Liver (tissue), 8 donors: ENCODE measurements at regions not wholly inside any gene's neighbourhood (a gene's known extent, or its start where the extent isn't known, plus 50 kb on each side); places are given as distances from the start of the nearest gene placed in this dataset.

Source experiments
- DNase-seq: peaks from one replicate; pipeline ENCODE4 v3.0.0-alpha.2; 2017; ENCODE audit warnings: low spot score
- H3K27ac ChIP-seq, 2 donors: one replicate each; pipeline ENCODE4 v1.7.0; 2013; ENCODE audit warnings: inconsistent platforms in 2 of 2, low read length in 2 of 2, control low read depth in 1 of 2, low read depth in 1 of 2, mild to moderate bottlenecking in 1 of 2
- H3K27me3 ChIP-seq, 4 donors: one replicate each; pipeline versions ENCODE4 v1.6.1 to v1.7.0; 2013; ENCODE audit warnings: low read length in 3 of 4, inconsistent platforms in 1 of 4, mild to moderate bottlenecking in 1 of 4, moderate library complexity in 1 of 4; ENCODE audit not compliant: control insufficient read depth in 4 of 4, insufficient read depth in 4 of 4
- H3K36me3 ChIP-seq, 4 donors: one replicate each; pipeline versions ENCODE4 v1.6.1 to v1.7.0; 2013; ENCODE audit warnings: low read length in 3 of 4, mild to moderate bottlenecking in 3 of 4, low read depth in 1 of 4, moderate library complexity in 1 of 4; ENCODE audit not compliant: control insufficient read depth in 4 of 4, insufficient read depth in 3 of 4
- H3K4me1 ChIP-seq, 4 donors: one replicate each; pipeline versions ENCODE4 v1.6.1 to v1.7.0; 2013; ENCODE audit warnings: low read length in 3 of 4, mild to moderate bottlenecking in 3 of 4, moderate library complexity in 1 of 4; ENCODE audit not compliant: control insufficient read depth in 4 of 4, insufficient read depth in 4 of 4
- H3K4me3 ChIP-seq, 3 donors: one replicate each; pipeline versions ENCODE4 v1.6.1 to v1.7.0; 2013; ENCODE audit warnings: low read length in 3 of 3, control low read depth in 1 of 3, low read depth in 1 of 3, mild to moderate bottlenecking in 1 of 3
- H3K9ac ChIP-seq, 2 donors: one replicate each; pipeline ENCODE4 v1.7.0; 2013; ENCODE audit warnings: low read length in 2 of 2, mild to moderate bottlenecking in 2 of 2, moderate library complexity in 2 of 2, control low read depth in 1 of 2, low read depth in 1 of 2
- H3K9me3 ChIP-seq, 4 donors: one replicate each; pipeline versions ENCODE4 v1.6.1 to v1.7.0; 2013; ENCODE audit warnings: low read length in 3 of 4; ENCODE audit not compliant: control insufficient read depth in 4 of 4
- EGR1 ChIP-seq, 2 donors: IDR thresholded peaks; 2 replicates each; pipeline ENCODE4 v1.6.1; 2016 to 2018; ENCODE audit warnings: antibody characterized with exemption in 2 of 2, low read depth in 2 of 2
- FOXA1 ChIP-seq: IDR thresholded peaks from 2 replicates; pipeline ENCODE4 v1.6.1; 2016; ENCODE audit warnings: antibody characterized with exemption
- FOXA2 ChIP-seq: IDR thresholded peaks from 2 replicates; pipeline ENCODE4 v1.6.1; 2016; ENCODE audit warnings: antibody characterized with exemption
- GABPA ChIP-seq, 2 donors: IDR thresholded peaks in 1 of 2; conservative IDR thresholded peaks in 1 of 2; 2 replicates each; pipeline ENCODE4 v1.6.1; 2016; ENCODE audit warnings: antibody characterized with exemption in 2 of 2, mild to moderate bottlenecking in 1 of 2, moderate library complexity in 1 of 2
- HNF4A ChIP-seq, 2 donors: conservative IDR thresholded peaks; 2 replicates each; pipeline ENCODE4 v1.6.1; 2016; ENCODE audit warnings: antibody characterized with exemption in 2 of 2, mild to moderate bottlenecking in 2 of 2
- HNF4G ChIP-seq: IDR thresholded peaks from 2 replicates; pipeline ENCODE4 v1.6.1; 2016; ENCODE audit warnings: antibody characterized with exemption
- JUND ChIP-seq, 2 donors: IDR thresholded peaks; 2 replicates each; pipeline ENCODE4 v1.6.1; 2016; ENCODE audit warnings: antibody characterized with exemption in 2 of 2
- RAD21 ChIP-seq, 2 donors: IDR thresholded peaks; 2 replicates each; pipeline ENCODE4 v1.6.1; 2016; ENCODE audit warnings: antibody characterized with exemption in 2 of 2, mild to moderate bottlenecking in 2 of 2
- REST ChIP-seq: IDR thresholded peaks from 2 replicates; pipeline ENCODE4 v1.6.1; 2016; ENCODE audit warnings: antibody characterized with exemption, mild to moderate bottlenecking
- RXRA ChIP-seq, 2 donors: IDR thresholded peaks; 2 replicates each; pipeline ENCODE4 v1.6.1; 2017 to 2018; ENCODE audit warnings: antibody characterized with exemption in 2 of 2, mild to moderate bottlenecking in 1 of 2
- SP1 ChIP-seq: IDR thresholded peaks from 2 replicates; pipeline ENCODE4 v1.6.1; 2018; ENCODE audit warnings: antibody characterized with exemption, mild to moderate bottlenecking
- TAF1 ChIP-seq: conservative IDR thresholded peaks from 2 replicates; pipeline ENCODE4 v1.6.1; 2016; ENCODE audit warnings: antibody characterized with exemption, mild to moderate bottlenecking
- YY1 ChIP-seq: IDR thresholded peaks from 2 replicates; pipeline ENCODE4 v1.6.1; 2016; ENCODE audit warnings: antibody characterized with exemption, mild to moderate bottlenecking
- WGBS: extraction: QIAGEN DNeasy Blood & Tissue Kit; methylation state at CpG from one replicate; pipeline ENCODE4 v1.1.7; 2013; 5-methylcytosine and 5-hydroxymethylcytosine counted together
- TF ChIP-seq, protein P1 (sequence below): IDR thresholded peaks from 2 replicates; pipeline ENCODE4 v1.6.1; 2016; ENCODE audit warnings: antibody characterized with exemption
- TF ChIP-seq, protein P2 (sequence below): IDR thresholded peaks from 2 replicates; pipeline ENCODE4 v1.6.1; 2016; ENCODE audit warnings: antibody characterized with exemption
- TF ChIP-seq, protein P3 (sequence below): fragments of 150-350 bp; IDR thresholded peaks from 2 replicates; pipeline ENCODE4 v1.5.1; 2017; ENCODE audit warnings: improper control_type of control experiment, low read depth, low read length; ENCODE audit not compliant: missing input control
- TF ChIP-seq, protein P4 (sequence below): IDR thresholded peaks from 2 replicates; pipeline ENCODE4 v1.6.1; 2016; ENCODE audit warnings: antibody characterized with exemption
- donor health status: healthy.
- donor health status: healthy.
- donor health status: healthy.
- donor health status: healthy.
- donor health status: healthy.

DNA sequence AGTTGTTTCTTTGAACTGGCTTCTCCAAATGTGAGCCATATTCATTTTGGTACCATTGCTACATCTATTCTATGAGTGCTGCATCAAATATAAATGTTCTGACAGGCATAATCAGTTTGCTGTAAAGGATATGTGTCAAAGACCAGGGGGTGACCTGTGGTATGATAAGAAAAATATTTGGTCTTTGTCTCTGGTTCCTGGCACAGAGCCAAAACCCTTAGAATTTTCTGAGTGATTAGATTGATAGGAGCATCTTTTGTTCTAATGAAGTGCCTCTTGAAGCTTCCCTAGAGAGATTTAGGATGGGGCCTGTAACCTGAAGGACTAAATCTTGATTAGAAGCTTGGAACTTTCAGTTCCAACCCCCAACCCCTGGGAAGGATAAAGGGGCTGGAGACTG lies 256.3 kb downstream of the NNT start:
- Histone ChIP-seq H3K4me3 (no peak overlapping the region), H3K4me1 (no peaks in the 10 kb centered on the region), H3K36me3 (no peaks in the 10 kb centered on the region), H3K9me3 (no peaks in the 10 kb centered on the region), H3K9ac (no peak overlapping the region), H3K27me3 (no peaks in the 10 kb centered on the region), H3K27ac (no peak overlapping the region)
- TF ChIP-seq, protein P1, sequence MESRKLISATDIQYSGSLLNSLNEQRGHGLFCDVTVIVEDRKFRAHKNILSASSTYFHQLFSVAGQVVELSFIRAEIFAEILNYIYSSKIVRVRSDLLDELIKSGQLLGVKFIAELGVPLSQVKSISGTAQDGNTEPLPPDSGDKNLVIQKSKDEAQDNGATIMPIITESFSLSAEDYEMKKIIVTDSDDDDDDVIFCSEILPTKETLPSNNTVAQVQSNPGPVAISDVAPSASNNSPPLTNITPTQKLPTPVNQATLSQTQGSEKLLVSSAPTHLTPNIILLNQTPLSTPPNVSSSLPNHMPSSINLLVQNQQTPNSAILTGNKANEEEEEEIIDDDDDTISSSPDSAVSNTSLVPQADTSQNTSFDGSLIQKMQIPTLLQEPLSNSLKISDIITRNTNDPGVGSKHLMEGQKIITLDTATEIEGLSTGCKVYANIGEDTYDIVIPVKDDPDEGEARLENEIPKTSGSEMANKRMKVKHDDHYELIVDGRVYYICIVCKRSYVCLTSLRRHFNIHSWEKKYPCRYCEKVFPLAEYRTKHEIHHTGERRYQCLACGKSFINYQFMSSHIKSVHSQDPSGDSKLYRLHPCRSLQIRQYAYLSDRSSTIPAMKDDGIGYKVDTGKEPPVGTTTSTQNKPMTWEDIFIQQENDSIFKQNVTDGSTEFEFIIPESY: no peak
- TF ChIP-seq EGR1 (IDR thresholded peaks at IDR 0.05; ENCODE audit: low read depth in 2 of 2): no peak
- TF ChIP-seq REST: no peak
- DNase-seq: no peak

DNA sequence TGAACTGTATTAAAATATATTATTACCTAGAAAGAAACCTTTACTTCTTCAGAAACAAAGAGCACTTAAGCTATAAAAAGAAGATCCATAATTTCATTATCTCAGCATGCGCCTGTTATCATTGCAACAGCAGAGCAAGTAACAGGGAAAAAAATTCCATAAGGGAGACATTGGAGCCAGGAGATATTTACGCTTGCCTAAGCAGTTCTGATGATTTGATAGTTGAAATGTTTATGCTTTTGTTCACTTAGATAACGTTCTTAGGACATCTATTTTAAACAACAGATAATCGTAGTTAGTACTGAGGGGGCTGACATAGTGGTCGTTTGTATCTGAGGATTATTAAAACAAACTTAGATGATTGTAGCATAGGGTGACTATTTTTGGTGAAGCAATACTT lies 252.5 kb downstream of the NNT start:
- no peaks in the 10 kb centered on the region for H3K9me3 ChIP-seq
- no peak overlapping the region for H3K9ac ChIP-seq
- no peak for TF ChIP-seq GABPA (IDR thresholded peaks at IDR 0.05 in 1 of 2, conservative IDR thresholded peaks at IDR 0.05 in 1 of 2)
- no peak for TF ChIP-seq JUND (IDR thresholded peaks at IDR 0.05)
- TF ChIP-seq TAF1: no peak
- TF ChIP-seq, protein P2, sequence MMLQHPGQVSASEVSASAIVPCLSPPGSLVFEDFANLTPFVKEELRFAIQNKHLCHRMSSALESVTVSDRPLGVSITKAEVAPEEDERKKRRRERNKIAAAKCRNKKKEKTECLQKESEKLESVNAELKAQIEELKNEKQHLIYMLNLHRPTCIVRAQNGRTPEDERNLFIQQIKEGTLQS: no peak
- TF ChIP-seq HNF4A (conservative IDR thresholded peaks at IDR 0.05): no peak
- no peak for TF ChIP-seq REST
- TF ChIP-seq, protein P3, sequence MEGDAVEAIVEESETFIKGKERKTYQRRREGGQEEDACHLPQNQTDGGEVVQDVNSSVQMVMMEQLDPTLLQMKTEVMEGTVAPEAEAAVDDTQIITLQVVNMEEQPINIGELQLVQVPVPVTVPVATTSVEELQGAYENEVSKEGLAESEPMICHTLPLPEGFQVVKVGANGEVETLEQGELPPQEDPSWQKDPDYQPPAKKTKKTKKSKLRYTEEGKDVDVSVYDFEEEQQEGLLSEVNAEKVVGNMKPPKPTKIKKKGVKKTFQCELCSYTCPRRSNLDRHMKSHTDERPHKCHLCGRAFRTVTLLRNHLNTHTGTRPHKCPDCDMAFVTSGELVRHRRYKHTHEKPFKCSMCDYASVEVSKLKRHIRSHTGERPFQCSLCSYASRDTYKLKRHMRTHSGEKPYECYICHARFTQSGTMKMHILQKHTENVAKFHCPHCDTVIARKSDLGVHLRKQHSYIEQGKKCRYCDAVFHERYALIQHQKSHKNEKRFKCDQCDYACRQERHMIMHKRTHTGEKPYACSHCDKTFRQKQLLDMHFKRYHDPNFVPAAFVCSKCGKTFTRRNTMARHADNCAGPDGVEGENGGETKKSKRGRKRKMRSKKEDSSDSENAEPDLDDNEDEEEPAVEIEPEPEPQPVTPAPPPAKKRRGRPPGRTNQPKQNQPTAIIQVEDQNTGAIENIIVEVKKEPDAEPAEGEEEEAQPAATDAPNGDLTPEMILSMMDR: no peak
- TF ChIP-seq EGR1 (IDR thresholded peaks at IDR 0.05; ENCODE audit: low read depth in 2 of 2): no peak
- TF ChIP-seq, protein P1: no peak
- TF ChIP-seq YY1: no peak
- no peak for TF ChIP-seq RAD21 (IDR thresholded peaks at IDR 0.05)
- TF ChIP-seq HNF4G: no peak
- no peak for TF ChIP-seq RXRA (IDR thresholded peaks at IDR 0.05)
- TF ChIP-seq FOXA2: no peak
- TF ChIP-seq, protein P4, sequence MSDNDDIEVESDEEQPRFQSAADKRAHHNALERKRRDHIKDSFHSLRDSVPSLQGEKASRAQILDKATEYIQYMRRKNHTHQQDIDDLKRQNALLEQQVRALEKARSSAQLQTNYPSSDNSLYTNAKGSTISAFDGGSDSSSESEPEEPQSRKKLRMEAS: no peak
- no peak for TF ChIP-seq FOXA1
- no peak for TF ChIP-seq SP1
- no peaks in the 10 kb centered on the region for H3K36me3 ChIP-seq
- no peaks in the 10 kb centered on the region for H3K4me1 ChIP-seq
- DNase-seq: no peak
- H3K27me3 ChIP-seq: no peaks in the 10 kb centered on the region
- H3K4me3 ChIP-seq: no peak overlapping the region
- H3K27ac ChIP-seq: no peak overlapping the region
- 32% methylated on average over 5 of the region's 5 CpGs for WGBS
